Lower lobe of right lung (tissue), 2 donors: ENCODE measurements at regions not wholly inside any gene's neighbourhood (a gene's known extent, or its start where the extent isn't known, plus 50 kb on each side); places are given as distances from the start of the nearest gene placed in this dataset.

ENCODE experiments used
- ATAC-seq, 2 donors: fragments of 200-7000 bp; cut with Tn5 transposase; one replicate each; pipeline ENCODE4 v1.9.1; 2020 to 2022; ENCODE audit warnings: mild to moderate bottlenecking in 2 of 2, moderate library complexity in 2 of 2
- DNase-seq: peaks from one replicate; pipeline ENCODE4 v3.0.0-alpha.2; 2020
- H3K27ac ChIP-seq: fragments of 200-600 bp; one replicate; pipeline ENCODE4 v1.8.0; 2022
- H3K27me3 ChIP-seq: fragments of 200-600 bp; one replicate; pipeline ENCODE4 v1.8.0; 2022; ENCODE audit warnings: low read depth
- H3K36me3 ChIP-seq: fragments of 200-600 bp; one replicate; pipeline ENCODE4 v1.8.0; 2022; ENCODE audit warnings: mild to moderate bottlenecking
- H3K4me1 ChIP-seq: fragments of 200-600 bp; one replicate; pipeline ENCODE4 v1.8.0; 2022
- H3K4me3 ChIP-seq: fragments of 200-600 bp; one replicate; pipeline ENCODE4 v1.8.0; 2022; ENCODE audit warnings: mild to moderate bottlenecking
- H3K9me3 ChIP-seq: fragments of 200-600 bp; one replicate; pipeline ENCODE4 v1.8.0; 2022
- CTCF ChIP-seq: fragments of 200-600 bp; IDR thresholded peaks from one replicate; pipeline ENCODE4 v1.8.0; 2022; ENCODE audit warnings: antibody characterized with exemption, mild to moderate bottlenecking
- intact Hi-C: fragments of 100-400 bp; cut with DNase I; formaldehyde crosslinking; loops from one replicate; pipeline ENCODE4 v1.11.0; 2022
- donor health status: DM: no; HTN: yes; CAD: no; lungs with severe emphysema.

- H3K27ac ChIP-seq: no peak overlapping the region
- no peak for TF ChIP-seq CTCF
- no peak overlapping the region for H3K4me3 ChIP-seq
- H3K36me3 ChIP-seq: no peaks in the 10 kb centered on the region
- H3K4me1 ChIP-seq: no peaks in the 10 kb centered on the region
- H3K9me3 ChIP-seq: no peaks in the 10 kb centered on the region
- DNase-seq (no peak), ATAC-seq (no peak)
- H3K27me3 ChIP-seq: no peaks in the 10 kb centered on the region
- intact Hi-C loops: no loop called here
These were observed 1199.1 kb upstream of the SORCS1 start for GRCh38 chr10:108363576-108363975.

GRCh38 chr10:108362961-108363360 lies 1198.5 kb upstream of the SORCS1 start:
- Histone ChIP-seq H3K27ac (no peak overlapping the region), H3K4me1 (no peaks in the 10 kb centered on the region), H3K9me3 (no peaks in the 10 kb centered on the region), H3K36me3 (no peaks in the 10 kb centered on the region), H3K27me3 (no peaks in the 10 kb centered on the region), H3K4me3 (no peak overlapping the region)
- no peak for DNase-seq
- intact Hi-C loops: no loop called here
- no peak for ATAC-seq
- TF ChIP-seq CTCF: no peak

- Histone ChIP-seq H3K4me1 (no peaks in the 10 kb centered on the region), H3K27me3 (no peaks in the 10 kb centered on the region), H3K4me3 (no peak overlapping the region), H3K36me3 (no peaks in the 10 kb centered on the region), H3K9me3 (no peaks in the 10 kb centered on the region), H3K27ac (no peak overlapping the region)
- TF ChIP-seq CTCF: no peak
- ATAC-seq (no peak), DNase-seq (no peak)
- intact Hi-C loops: no loop called here
These were observed 1197.8 kb upstream of the SORCS1 start for GRCh38 chr10:108362296-108362695.

GRCh38 chr10:108360187-108360586 lies 1195.7 kb upstream of the SORCS1 start:
- no peak for TF ChIP-seq CTCF
- intact Hi-C loops: no loop called here
- Histone ChIP-seq H3K9me3 (no peaks in the 10 kb centered on the region), H3K4me1 (no peaks in the 10 kb centered on the region), H3K27ac (no peak overlapping the region), H3K27me3 (no peaks in the 10 kb centered on the region), H3K4me3 (no peak overlapping the region), H3K36me3 (no peaks in the 10 kb centered on the region)
- DNase-seq (no peak), ATAC-seq (no peak)

- intact Hi-C loops: no loop called here
- Histone ChIP-seq H3K9me3 (no peaks in the 10 kb centered on the region), H3K4me3 (no peak overlapping the region), H3K27me3 (no peaks in the 10 kb centered on the region), H3K4me1 (no peaks in the 10 kb centered on the region), H3K27ac (no peak overlapping the region), H3K36me3 (no peaks in the 10 kb centered on the region)
- no peak for TF ChIP-seq CTCF
- no peak for DNase-seq
- ATAC-seq: no peak
These were observed 1194.4 kb upstream of the SORCS1 start for GRCh38 chr10:108358912-108359311.

GRCh38 chr10:108352771-108353170 lies 1188.3 kb upstream of the SORCS1 start:
- no peak for TF ChIP-seq CTCF
- no peak overlapping the region for H3K4me3 ChIP-seq
- intact Hi-C loops: no loop called here

More at GRCh38 chr10:108352771-108353170, 1188.3 kb upstream of the SORCS1 start:
- DNase-seq: no peak
- Histone ChIP-seq H3K27ac (no peak overlapping the region), H3K36me3 (no peaks in the 10 kb centered on the region), H3K27me3 (no peaks in the 10 kb centered on the region), H3K9me3 (no peaks in the 10 kb centered on the region), H3K4me1 (no peaks in the 10 kb centered on the region)
- no peak for ATAC-seq
